ENCODE measurements at regions not wholly inside any gene's neighbourhood (a gene's known extent, or its start where the extent isn't known, plus 50 kb on each side); places are given as distances from the start of the nearest gene placed in this dataset.

DNA sequence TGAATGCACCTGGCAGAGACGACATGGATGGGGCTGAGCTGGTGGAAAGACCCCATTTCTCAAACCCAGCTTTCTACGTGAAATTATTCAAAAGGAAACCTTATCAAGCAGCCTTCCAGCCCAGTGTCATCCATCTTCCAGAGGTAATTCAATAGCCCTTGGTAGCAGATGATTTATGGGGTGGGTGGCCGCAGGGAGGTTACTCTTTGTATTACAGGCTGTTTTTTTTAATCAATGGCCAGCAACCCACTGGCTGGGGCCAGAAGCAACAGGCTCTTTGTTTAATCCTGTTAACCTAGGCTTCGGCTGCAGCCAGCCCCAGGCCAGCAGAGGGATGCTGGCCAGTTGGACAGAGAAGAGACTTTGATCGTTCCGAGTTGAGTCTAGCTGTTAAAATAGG, 139.8 kb upstream of the SRRM4 start:
- Mint-ChIP-seq H3K4me3 (no peak overlapping the region), H3K27ac (no peak overlapping the region), H3K9me3 (no peaks in the 10 kb centered on the region), H3K27me3 (ENCODE audit: low read depth) (peaks cover 5% of the 10 kb centered on the region), H3K4me1 (no peaks in the 10 kb centered on the region), H3K36me3 (ENCODE audit: low read depth) (no peaks in the 10 kb centered on the region)
- TF ChIP-seq, protein P1, sequence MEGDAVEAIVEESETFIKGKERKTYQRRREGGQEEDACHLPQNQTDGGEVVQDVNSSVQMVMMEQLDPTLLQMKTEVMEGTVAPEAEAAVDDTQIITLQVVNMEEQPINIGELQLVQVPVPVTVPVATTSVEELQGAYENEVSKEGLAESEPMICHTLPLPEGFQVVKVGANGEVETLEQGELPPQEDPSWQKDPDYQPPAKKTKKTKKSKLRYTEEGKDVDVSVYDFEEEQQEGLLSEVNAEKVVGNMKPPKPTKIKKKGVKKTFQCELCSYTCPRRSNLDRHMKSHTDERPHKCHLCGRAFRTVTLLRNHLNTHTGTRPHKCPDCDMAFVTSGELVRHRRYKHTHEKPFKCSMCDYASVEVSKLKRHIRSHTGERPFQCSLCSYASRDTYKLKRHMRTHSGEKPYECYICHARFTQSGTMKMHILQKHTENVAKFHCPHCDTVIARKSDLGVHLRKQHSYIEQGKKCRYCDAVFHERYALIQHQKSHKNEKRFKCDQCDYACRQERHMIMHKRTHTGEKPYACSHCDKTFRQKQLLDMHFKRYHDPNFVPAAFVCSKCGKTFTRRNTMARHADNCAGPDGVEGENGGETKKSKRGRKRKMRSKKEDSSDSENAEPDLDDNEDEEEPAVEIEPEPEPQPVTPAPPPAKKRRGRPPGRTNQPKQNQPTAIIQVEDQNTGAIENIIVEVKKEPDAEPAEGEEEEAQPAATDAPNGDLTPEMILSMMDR (IDR thresholded peaks at IDR 0.05; ENCODE audit: unreplicated experiment in 3 of 3): no peak

DNA sequence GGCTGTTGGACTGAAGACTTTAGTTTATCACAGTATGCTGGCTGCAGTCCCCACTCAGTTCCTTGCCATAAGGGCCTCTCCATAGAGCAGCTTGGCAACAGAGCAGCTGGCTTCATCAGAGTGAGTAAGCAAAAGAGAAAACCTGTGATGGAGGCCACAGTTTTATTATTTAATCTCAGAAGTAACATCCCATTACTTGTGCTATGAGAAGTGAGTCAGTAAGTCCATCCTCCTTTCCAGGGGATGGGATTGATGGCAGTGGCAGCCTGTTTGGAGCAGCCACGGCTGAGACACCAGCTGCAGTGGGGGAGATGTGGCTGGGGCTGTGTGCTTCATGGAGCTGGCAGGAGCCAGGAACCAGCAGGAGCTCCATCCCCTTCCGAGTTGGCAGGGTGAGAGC, 138.5 kb upstream of the SRRM4 start:
- Mint-ChIP-seq H3K4me3 (no peak overlapping the region), H3K9me3 (no peaks in the 10 kb centered on the region)

GRCh38 chr12:118846416-118846815, 134.9 kb upstream of the SRRM4 start:
- Mint-ChIP-seq H3K4me1 (no peaks in the 10 kb centered on the region), H3K27ac (no peak overlapping the region), H3K9me3 (no peaks in the 10 kb centered on the region), H3K27me3 (ENCODE audit: low read depth) (peaks cover 11% of the 10 kb centered on the region), H3K36me3 (ENCODE audit: low read depth) (no peaks in the 10 kb centered on the region), H3K4me3 (no peak overlapping the region)
- TF ChIP-seq, protein P1 (IDR thresholded peaks at IDR 0.05; ENCODE audit: unreplicated experiment in 3 of 3): no peak

More for the DNA sequence above, 138.5 kb upstream of the SRRM4 start:
- Mint-ChIP-seq H3K27me3 (ENCODE audit: low read depth) (peaks cover 5% of the 10 kb centered on the region), H3K4me1 (no peaks in the 10 kb centered on the region), H3K36me3 (ENCODE audit: low read depth) (no peaks in the 10 kb centered on the region), H3K27ac (no peak overlapping the region)
- TF ChIP-seq, protein P1 (IDR thresholded peaks at IDR 0.05; ENCODE audit: unreplicated experiment in 3 of 3): no peak

GRCh38 chr12:118850244-118850825, 131.0 kb upstream of the SRRM4 start:
- Mint-ChIP-seq H3K9me3 (no peaks in the 10 kb centered on the region), H3K27ac (no peak overlapping the region), H3K36me3 (ENCODE audit: low read depth) (no peaks in the 10 kb centered on the region), H3K4me1 (no peaks in the 10 kb centered on the region), H3K4me3 (no peak overlapping the region), H3K27me3 (ENCODE audit: low read depth) (peaks cover 12% of the 10 kb centered on the region)
- TF ChIP-seq, protein P1 (IDR thresholded peaks at IDR 0.05; ENCODE audit: unreplicated experiment in 3 of 3): peak; percentile 22 to 48 (median 25)

GRCh38 chr12:118851891-118852290, 129.4 kb upstream of the SRRM4 start:
- Mint-ChIP-seq H3K36me3 (ENCODE audit: low read depth) (no peaks in the 10 kb centered on the region), H3K9me3 (no peaks in the 10 kb centered on the region), H3K27me3 (ENCODE audit: low read depth) (peaks cover 14% of the 10 kb centered on the region), H3K27ac (no peak overlapping the region), H3K4me3 (no peak overlapping the region), H3K4me1 (no peaks in the 10 kb centered on the region)
- TF ChIP-seq, protein P1 (IDR thresholded peaks at IDR 0.05; ENCODE audit: unreplicated experiment in 3 of 3): no peak

GRCh38 chr12:118853634-118854033, 127.7 kb upstream of the SRRM4 start:
- Mint-ChIP-seq H3K27me3 (ENCODE audit: low read depth) (peaks cover 12% of the 10 kb centered on the region), H3K36me3 (ENCODE audit: low read depth) (no peaks in the 10 kb centered on the region), H3K27ac (no peak overlapping the region), H3K4me1 (no peaks in the 10 kb centered on the region), H3K9me3 (no peaks in the 10 kb centered on the region), H3K4me3 (no peak overlapping the region)
- TF ChIP-seq, protein P1 (IDR thresholded peaks at IDR 0.05; ENCODE audit: unreplicated experiment in 3 of 3): no peak
